HepG2 (cell line): ENCODE measurements at regions not wholly inside any gene's neighbourhood (a gene's known extent, or its start where the extent isn't known, plus 50 kb on each side); places are given as distances from the start of the nearest gene placed in this dataset.

ENCODE experiments used
- ATAC-seq: fragments of 200-7000 bp; cut with Tn5 transposase; 3 replicates; pipeline ENCODE4 v1.9.1; 2020; ENCODE audit warnings: mild to moderate bottlenecking, moderate library complexity
- BruUV-seq: library from RNA; stranded (reverse); fragments of 400-500 nt; replicated peaks from 2 replicates; lab custom pipeline; 2021; lab: Mats Ljungman, UMichigan
- CTCF ChIA-PET: fragments of 300-600 bp; formaldehyde crosslinking; extraction: SDS; loops from one replicate; lab custom pipeline; 2021; ENCODE audit warnings: low total read pairs, inconsistent platforms, low intra/inter-chr PET ratio; lab: Yijun Ruan, JAX
- POLR2A ChIA-PET: fragments of 350-600 bp; sonication (Branson Sonifier 250); formaldehyde crosslinking; loops from one replicate; lab custom pipeline; 2020; ENCODE audit warnings: antibody characterized with exemption, inconsistent platforms; lab: Yijun Ruan, JAX
- DNase-seq: peaks from one replicate; pipeline ENCODE4 v3.0.0-alpha.2; 2015; ENCODE audit warnings: low spot score
- FAIRE-seq: peaks from 3 replicates; lab custom pipeline; 2011; peaks lifted over from hg19 to GRCh38; lab: Jason Lieb, UNC
- H2AFZ ChIP-seq: one replicate; pipeline ENCODE4 v1.6.1; 2011; ENCODE audit warnings: low read length, inconsistent platforms
- H3K27ac ChIP-seq: fragments of 300-600 bp; 3 replicates; pipeline ENCODE4 v1.8.0; 2011; ENCODE audit warnings: mixed run types, mild to moderate bottlenecking, mixed read lengths, low read length, inconsistent platforms; ENCODE audit not compliant: insufficient read depth; ENCODE audit errors: extremely low read length
- H3K27me3 ChIP-seq, 2 experiments: fragments of 200-600 bp in 1 of 2; 2 replicates in 1 of 2; 3 replicates in 1 of 2; pipeline versions ENCODE4 v1.6.0 to v1.8.0; 2011; ENCODE audit warnings: low read length in 2 of 2, mild to moderate bottlenecking in 2 of 2, moderate library complexity in 2 of 2, inconsistent platforms in 1 of 2; ENCODE audit not compliant: insufficient read depth in 2 of 2, control insufficient read depth in 1 of 2
- H3K36me3 ChIP-seq, 2 experiments: fragments of 200-600 bp in 1 of 2; replicated peaks in 1 of 2; 2 replicates in 1 of 2; 3 replicates in 1 of 2; pipeline versions ENCODE4 v1.5.1 to v1.8.0; 2011; ENCODE audit warnings: low read length in 2 of 2, inconsistent platforms in 1 of 2; ENCODE audit not compliant: insufficient read depth in 2 of 2, control insufficient read depth in 1 of 2
- H3K4me1 ChIP-seq: 2 replicates; pipeline ENCODE4 v1.5.1; 2012; ENCODE audit warnings: low read length, inconsistent platforms; ENCODE audit not compliant: insufficient read depth
- H3K4me2 ChIP-seq: 2 replicates; pipeline ENCODE4 v1.6.0; 2011; ENCODE audit warnings: low read depth, low read length, inconsistent platforms
- H3K4me3 ChIP-seq, 3 experiments: fragments of 200-600 bp in 1 of 3; sonication (generic), shearing (Covaris generic) in 1 of 3; replicated peaks in 1 of 3; 2 replicates each; pipeline ENCODE4 v1.5.1; 2011 to 2016; ENCODE audit warnings: low read length in 3 of 3, inconsistent platforms in 2 of 3, low read depth in 2 of 3, mild to moderate bottlenecking in 2 of 3, control low read depth in 1 of 3, mixed read lengths in 1 of 3; ENCODE audit not compliant: insufficient read depth in 1 of 3
- H3K79me2 ChIP-seq: one replicate; pipeline ENCODE4 v1.6.1; 2011; ENCODE audit warnings: low read length, inconsistent platforms; ENCODE audit not compliant: insufficient read depth
- H3K9ac ChIP-seq: 2 replicates; pipeline ENCODE4 v1.6.0; 2011; ENCODE audit warnings: mild to moderate bottlenecking, low read depth, low read length, inconsistent platforms; ENCODE audit not compliant: insufficient read depth
- H3K9me3 ChIP-seq: 2 replicates; pipeline ENCODE4 v1.5.1; 2012; ENCODE audit warnings: mild to moderate bottlenecking, low read length
- H4K20me1 ChIP-seq: 2 replicates; pipeline ENCODE4 v1.6.0; 2011; ENCODE audit warnings: inconsistent platforms, mild to moderate bottlenecking, low read length, moderate library complexity; ENCODE audit not compliant: insufficient read depth
- FOXM1 ChIP-seq: sonication (generic); formaldehyde crosslinking; IDR thresholded peaks from 2 replicates; pipeline ENCODE4 v1.5.0; 2020; ENCODE audit warnings: missing genetic modification reagents
- GPN1 ChIP-seq: sonication (generic); formaldehyde crosslinking; IDR thresholded peaks from 2 replicates; pipeline ENCODE4 v1.5.1; 2020; ENCODE audit warnings: missing genetic modification reagents, borderline replicate concordance
- KDM3A ChIP-seq: IDR thresholded peaks from 2 replicates; pipeline ENCODE4 v1.6.1; 2018; ENCODE audit warnings: low read depth, missing compliant biosample characterization
- KLF15 ChIP-seq: sonication (generic); formaldehyde crosslinking; IDR thresholded peaks from 2 replicates; pipeline ENCODE4 v1.8.1; 2023; ENCODE audit warnings: borderline replicate concordance, mild to moderate bottlenecking, inconsistent platforms, missing genetic modification reagents, mixed read lengths
- KLF16 ChIP-seq, 2 experiments: sonication (generic) in 1 of 2; formaldehyde crosslinking in 1 of 2; IDR thresholded peaks; 2 replicates each; pipeline versions ENCODE4 v1.6.1 to v1.8.0; 2016 to 2023; ENCODE audit warnings: missing genetic modification reagents in 2 of 2, missing compliant biosample characterization in 1 of 2
- MXD4 ChIP-seq: IDR thresholded peaks from 2 replicates; pipeline ENCODE4 v1.6.1; 2016; ENCODE audit warnings: mild to moderate bottlenecking, missing biosample characterization, missing genetic modification reagents
- PHF21A ChIP-seq: sonication (generic); formaldehyde crosslinking; IDR thresholded peaks from 2 replicates; pipeline ENCODE4 v1.5.0; 2020; ENCODE audit warnings: mild to moderate bottlenecking, missing genetic modification reagents
- ZFP62 ChIP-seq: sonication (generic); formaldehyde crosslinking; IDR thresholded peaks from 2 replicates; pipeline ENCODE4 v1.4.0; 2020; ENCODE audit warnings: missing genetic modification reagents
- ZNF232 ChIP-seq: sonication (generic); formaldehyde crosslinking; IDR thresholded peaks from 2 replicates; pipeline ENCODE4 v1.4.0; 2020; ENCODE audit warnings: missing genetic modification reagents, borderline replicate concordance
- WGBS: methylation state at CpG from one replicate; pipeline ENCODE4 v1.1.6; 2017; ENCODE audit warnings: low lambda C conversion rate; 5-methylcytosine and 5-hydroxymethylcytosine counted together
- in situ Hi-C: cut with HindIII; loops from 2 replicates; pipeline ENCODE4 v1.10.0; 2017; ENCODE audit warnings: low pct_unique_long_range_greater_than_20kb; ENCODE audit not compliant: extremely low pct_ligation_motif_present
- intact Hi-C: fragments of 100-400 bp; cut with micrococcal nuclease; formaldehyde crosslinking; loops from one replicate; pipeline ENCODE4 v1.10.0; 2022; ENCODE audit not compliant: unreplicated experiment
- TF ChIP-seq, protein P1 (sequence below): sonication (generic); formaldehyde crosslinking; IDR thresholded peaks from 2 replicates; pipeline ENCODE4 v1.4.0; 2020; ENCODE audit warnings: mild to moderate bottlenecking, missing genetic modification reagents
- TF ChIP-seq, protein P2 (sequence below): sonication (generic); formaldehyde crosslinking; IDR thresholded peaks from 2 replicates; pipeline ENCODE4 v1.8.1; 2023; ENCODE audit warnings: mild to moderate bottlenecking, inconsistent platforms, moderate library complexity, missing genetic modification reagents, borderline replicate concordance
- TF ChIP-seq, protein P3 (sequence below): sonication (generic); formaldehyde crosslinking; IDR thresholded peaks from 2 replicates; pipeline ENCODE4 v1.4.0; 2020; ENCODE audit warnings: mild to moderate bottlenecking, missing genetic modification reagents, borderline replicate concordance
- TF ChIP-seq, protein P4 (sequence below): sonication (generic); formaldehyde crosslinking; IDR thresholded peaks from 2 replicates; pipeline ENCODE4 v1.4.0; 2020; ENCODE audit warnings: mild to moderate bottlenecking, missing genetic modification reagents

DNA sequence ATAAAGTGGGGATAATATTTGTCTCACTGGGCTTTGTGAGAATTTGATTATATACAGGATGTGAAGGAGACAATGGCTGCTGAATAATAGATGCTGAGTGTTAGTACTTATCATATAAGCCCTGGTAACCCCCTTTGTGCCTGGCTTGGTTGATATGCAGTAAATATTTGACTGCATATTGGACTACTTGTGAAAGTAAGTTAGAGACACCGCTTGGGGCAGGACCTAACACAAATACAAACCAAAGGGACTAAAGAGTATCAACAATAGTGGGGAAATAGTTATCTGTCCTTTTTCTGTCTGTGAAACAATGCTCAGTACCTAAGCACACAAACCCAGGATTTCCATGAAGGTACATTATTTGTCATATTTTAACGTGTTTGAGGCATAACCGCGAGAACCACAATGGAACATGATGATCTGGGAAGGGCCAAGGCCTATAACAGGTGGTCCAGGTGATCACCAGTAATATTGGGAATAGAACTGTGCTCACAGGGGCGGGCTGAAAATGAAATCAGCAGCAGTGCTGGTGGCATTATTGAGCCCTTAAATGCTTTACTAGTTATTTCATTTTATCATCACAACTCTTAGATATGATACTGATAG, 138.2 kb upstream of the SMARCA2 start:
- H2AFZ ChIP-seq: no peak overlapping the region
- intact Hi-C loops: no loop called here
- H3K4me1 ChIP-seq: no peaks in the 10 kb centered on the region
- H3K9me3 ChIP-seq: no peaks in the 10 kb centered on the region
- POLR2A ChIA-PET: no interaction called here
- no peaks in the 10 kb centered on the region for H4K20me1 ChIP-seq
- no peak overlapping the region for H3K4me2 ChIP-seq
- H3K4me3 ChIP-seq: no peak overlapping the region
- H3K9ac ChIP-seq: no peak overlapping the region
- ATAC-seq: no peak
- WGBS: 19% methylated on average over 5 of the region's 5 CpGs
- H3K79me2 ChIP-seq: no peaks in the 10 kb centered on the region
- TF ChIP-seq, protein P1, sequence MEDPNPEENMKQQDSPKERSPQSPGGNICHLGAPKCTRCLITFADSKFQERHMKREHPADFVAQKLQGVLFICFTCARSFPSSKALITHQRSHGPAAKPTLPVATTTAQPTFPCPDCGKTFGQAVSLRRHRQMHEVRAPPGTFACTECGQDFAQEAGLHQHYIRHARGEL (CRISPR knock-in tag): no peak
- TF ChIP-seq ZNF232 (CRISPR knock-in tag) (no peak), GPN1 (CRISPR knock-in tag) (no peak), ZFP62 (no peak), KDM3A (CRISPR knock-in tag) (no peak), KLF15 (CRISPR knock-in tag) (no peak), MXD4 (CRISPR knock-in tag) (no peak), FOXM1 (CRISPR knock-in tag) (no peak), KLF16 (CRISPR knock-in tag; IDR thresholded peaks at IDR 0.05) (no peak), PHF21A (CRISPR knock-in tag) (no peak)
- TF ChIP-seq, protein P2, sequence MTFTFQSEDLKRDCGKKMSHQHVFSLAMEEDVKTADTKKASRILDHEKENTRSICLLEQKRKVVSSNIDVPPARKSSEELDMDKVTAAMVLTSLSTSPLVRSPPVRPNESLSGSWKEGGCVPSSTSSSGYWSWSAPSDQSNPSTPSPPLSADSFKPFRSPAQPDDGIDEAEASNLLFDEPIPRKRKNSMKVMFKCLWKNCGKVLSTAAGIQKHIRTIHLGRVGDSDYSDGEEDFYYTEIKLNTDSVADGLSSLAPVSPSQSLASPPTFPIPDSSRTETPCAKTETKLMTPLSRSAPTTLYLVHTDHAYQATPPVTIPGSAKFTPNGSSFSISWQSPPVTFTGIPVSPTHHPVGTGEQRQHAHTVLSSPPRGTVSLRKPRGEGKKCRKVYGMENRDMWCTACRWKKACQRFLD (CRISPR knock-in tag): no peak
- TF ChIP-seq, protein P3, sequence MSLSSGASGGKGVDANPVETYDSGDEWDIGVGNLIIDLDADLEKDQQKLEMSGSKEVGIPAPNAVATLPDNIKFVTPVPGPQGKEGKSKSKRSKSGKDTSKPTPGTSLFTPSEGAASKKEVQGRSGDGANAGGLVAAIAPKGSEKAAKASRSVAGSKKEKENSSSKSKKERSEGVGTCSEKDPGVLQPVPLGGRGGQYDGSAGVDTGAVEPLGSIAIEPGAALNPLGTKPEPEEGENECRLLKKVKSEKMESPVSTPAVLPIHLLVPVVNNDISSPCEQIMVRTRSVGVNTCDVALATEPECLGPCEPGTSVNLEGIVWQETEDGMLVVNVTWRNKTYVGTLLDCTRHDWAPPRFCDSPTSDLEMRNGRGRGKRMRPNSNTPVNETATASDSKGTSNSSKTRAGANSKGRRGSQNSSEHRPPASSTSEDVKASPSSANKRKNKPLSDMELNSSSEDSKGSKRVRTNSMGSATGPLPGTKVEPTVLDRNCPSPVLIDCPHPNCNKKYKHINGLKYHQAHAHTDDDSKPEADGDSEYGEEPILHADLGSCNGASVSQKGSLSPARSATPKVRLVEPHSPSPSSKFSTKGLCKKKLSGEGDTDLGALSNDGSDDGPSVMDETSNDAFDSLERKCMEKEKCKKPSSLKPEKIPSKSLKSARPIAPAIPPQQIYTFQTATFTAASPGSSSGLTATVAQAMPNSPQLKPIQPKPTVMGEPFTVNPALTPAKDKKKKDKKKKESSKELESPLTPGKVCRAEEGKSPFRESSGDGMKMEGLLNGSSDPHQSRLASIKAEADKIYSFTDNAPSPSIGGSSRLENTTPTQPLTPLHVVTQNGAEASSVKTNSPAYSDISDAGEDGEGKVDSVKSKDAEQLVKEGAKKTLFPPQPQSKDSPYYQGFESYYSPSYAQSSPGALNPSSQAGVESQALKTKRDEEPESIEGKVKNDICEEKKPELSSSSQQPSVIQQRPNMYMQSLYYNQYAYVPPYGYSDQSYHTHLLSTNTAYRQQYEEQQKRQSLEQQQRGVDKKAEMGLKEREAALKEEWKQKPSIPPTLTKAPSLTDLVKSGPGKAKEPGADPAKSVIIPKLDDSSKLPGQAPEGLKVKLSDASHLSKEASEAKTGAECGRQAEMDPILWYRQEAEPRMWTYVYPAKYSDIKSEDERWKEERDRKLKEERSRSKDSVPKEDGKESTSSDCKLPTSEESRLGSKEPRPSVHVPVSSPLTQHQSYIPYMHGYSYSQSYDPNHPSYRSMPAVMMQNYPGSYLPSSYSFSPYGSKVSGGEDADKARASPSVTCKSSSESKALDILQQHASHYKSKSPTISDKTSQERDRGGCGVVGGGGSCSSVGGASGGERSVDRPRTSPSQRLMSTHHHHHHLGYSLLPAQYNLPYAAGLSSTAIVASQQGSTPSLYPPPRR: no peak
- TF ChIP-seq, protein P4, sequence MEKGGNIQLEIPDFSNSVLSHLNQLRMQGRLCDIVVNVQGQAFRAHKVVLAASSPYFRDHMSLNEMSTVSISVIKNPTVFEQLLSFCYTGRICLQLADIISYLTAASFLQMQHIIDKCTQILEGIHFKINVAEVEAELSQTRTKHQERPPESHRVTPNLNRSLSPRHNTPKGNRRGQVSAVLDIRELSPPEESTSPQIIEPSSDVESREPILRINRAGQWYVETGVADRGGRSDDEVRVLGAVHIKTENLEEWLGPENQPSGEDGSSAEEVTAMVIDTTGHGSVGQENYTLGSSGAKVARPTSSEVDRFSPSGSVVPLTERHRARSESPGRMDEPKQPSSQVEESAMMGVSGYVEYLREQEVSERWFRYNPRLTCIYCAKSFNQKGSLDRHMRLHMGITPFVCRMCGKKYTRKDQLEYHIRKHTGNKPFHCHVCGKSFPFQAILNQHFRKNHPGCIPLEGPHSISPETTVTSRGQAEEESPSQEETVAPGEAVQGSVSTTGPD (CRISPR knock-in tag): no peak
- FAIRE-seq: no peak
- H3K27ac ChIP-seq: no peak overlapping the region
- DNase-seq: no peak
- H3K27me3 ChIP-seq: peaks cover 0 to 2% of the 10 kb centered on the region in 2 experiments; a peak in 1 of 5 replicates
- H3K36me3 ChIP-seq: no peaks in the 10 kb centered on the region
- BruUV-seq: no TSS peak
- CTCF ChIA-PET: no interaction called here
- in situ Hi-C loops: no loop called here
